Fibroblast of pulmonary artery (primary cell): ENCODE measurements at regions not wholly inside any gene's neighbourhood (a gene's known extent, or its start where the extent isn't known, plus 50 kb on each side); places are given as distances from the start of the nearest gene placed in this dataset.

Experiments
- DNase-seq: peaks from one replicate; pipeline ENCODE4 v3.0.0-alpha.2; 2010; ENCODE audit warnings: low read depth
- H3K4me3 ChIP-seq: replicated peaks from 2 replicates; pipeline ENCODE4 v1.5.1; 2011; ENCODE audit warnings: low read depth, mild to moderate bottlenecking, control low read depth, low read length, moderate library complexity
- TF ChIP-seq, protein P1 (sequence below): IDR thresholded peaks from 2 replicates; pipeline ENCODE4 v1.5.1; 2011; ENCODE audit warnings: mild to moderate bottlenecking, control low read depth, low read length, inconsistent platforms; ENCODE audit errors: missing control alignments

DNA sequence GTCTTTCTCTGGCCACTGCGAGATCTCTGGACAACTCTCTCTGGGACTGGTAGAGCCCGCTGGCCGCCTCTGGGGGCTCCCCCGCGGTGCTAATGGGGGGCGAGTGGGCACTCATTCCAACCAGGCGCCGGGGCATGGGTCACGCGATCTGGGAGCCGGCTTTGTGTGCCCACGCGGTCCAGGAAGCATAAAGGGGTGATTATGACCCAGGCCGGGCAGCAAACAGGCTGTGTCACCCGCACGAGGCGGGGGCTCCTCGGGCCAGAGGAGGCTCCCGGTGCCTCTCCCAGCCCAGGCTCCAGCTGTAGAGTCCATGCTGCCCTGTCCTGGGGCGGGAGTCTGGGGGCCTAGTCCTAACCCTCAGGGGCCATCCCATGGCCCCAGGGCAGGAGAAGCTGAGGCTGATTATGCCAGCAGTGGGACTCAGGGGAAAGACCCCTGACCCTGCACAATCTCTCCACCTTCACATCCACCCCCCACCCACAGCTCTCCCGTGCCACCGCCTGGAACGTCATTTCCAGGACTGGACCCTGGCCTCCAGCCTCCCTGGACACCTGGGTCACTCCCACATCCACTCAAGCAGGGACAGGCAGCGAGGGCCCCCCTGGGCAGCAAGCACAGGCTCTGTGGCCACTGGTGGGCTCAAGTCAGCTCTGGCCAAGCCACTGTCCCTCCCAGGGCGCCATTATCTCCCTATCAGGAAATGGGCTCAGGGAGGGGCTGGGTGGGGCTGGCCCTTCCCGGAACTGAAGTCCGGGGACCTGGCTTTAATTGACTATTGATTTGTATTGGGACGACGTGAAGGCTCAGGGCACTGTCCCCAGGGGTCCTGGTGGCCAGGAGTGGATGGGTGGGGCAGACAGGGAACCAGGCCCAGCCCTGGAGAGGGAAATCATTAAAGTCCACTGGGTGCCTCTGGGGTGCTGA is 50.0 kb downstream of the PTPRS start:
- H3K4me3 ChIP-seq = no peak overlapping the region
- DNase-seq = no peak
- TF ChIP-seq, protein P1, sequence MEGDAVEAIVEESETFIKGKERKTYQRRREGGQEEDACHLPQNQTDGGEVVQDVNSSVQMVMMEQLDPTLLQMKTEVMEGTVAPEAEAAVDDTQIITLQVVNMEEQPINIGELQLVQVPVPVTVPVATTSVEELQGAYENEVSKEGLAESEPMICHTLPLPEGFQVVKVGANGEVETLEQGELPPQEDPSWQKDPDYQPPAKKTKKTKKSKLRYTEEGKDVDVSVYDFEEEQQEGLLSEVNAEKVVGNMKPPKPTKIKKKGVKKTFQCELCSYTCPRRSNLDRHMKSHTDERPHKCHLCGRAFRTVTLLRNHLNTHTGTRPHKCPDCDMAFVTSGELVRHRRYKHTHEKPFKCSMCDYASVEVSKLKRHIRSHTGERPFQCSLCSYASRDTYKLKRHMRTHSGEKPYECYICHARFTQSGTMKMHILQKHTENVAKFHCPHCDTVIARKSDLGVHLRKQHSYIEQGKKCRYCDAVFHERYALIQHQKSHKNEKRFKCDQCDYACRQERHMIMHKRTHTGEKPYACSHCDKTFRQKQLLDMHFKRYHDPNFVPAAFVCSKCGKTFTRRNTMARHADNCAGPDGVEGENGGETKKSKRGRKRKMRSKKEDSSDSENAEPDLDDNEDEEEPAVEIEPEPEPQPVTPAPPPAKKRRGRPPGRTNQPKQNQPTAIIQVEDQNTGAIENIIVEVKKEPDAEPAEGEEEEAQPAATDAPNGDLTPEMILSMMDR = no peak

DNA sequence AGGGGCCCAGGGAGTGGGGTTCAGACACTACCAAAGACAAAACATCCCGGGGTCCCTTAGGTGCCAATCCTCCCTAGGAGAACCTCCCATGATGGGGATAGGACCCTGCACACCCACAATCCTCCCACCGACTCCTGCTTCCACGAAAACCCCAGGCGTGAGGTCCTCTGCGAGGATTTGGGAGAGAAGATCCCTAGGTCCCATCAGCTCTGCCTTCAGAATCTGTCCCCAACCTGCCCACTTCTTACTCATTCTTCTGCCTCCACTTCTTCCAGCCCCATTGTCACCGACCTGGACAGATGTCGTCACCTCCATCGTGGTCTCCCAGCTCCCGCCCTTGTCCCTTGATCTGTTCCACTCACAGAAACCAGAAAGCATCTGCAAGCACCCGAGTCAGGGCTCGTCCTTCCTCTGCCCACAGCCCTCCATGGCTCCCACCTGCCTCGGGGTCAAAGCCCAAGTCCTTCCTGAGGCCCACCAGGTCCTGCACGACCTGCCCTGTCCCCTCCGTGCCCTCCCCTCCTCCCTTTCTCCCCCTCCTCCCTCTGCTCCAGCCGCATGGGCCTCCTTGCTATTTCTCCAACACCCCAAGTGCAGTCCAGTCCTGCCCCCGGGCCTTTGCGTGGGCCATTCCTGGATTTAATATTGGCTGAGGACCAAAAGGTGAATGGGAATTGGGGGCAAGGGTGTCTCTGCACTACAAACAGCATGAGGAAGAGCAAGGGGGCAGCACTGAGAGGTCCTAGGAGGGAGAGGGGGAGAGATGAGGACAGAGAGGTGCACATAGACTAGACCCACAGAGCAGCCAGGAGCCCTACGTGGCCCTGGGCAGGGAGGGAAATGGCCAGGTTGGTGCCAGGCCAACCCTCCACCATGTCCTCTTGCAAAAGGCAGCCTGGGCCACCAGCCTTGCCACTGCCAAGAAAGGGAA is 51.3 kb downstream of the PTPRS start:
- TF ChIP-seq, protein P1 = no peak
- no peak overlapping the region for H3K4me3 ChIP-seq
- DNase-seq = no peak

DNA sequence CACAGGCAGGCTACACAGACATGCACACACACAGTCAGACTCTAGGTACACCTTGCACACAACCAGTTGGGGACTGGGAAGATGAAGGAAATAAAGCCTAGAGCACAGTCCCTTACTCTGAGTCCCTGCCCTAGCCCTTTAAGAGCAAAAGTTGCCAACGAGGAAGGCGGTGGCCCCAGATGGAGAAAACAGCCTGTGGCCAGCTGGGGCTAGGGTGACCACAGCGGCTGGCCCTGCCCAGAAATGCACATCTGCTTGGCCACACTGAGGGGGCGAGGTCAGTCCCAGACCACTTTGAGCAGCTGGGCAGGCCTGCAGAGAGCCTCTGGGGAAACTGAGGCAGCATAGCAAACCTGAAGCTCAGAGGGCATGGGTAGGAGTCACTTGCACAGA is 52.3 kb downstream of the PTPRS start:
- H3K4me3 ChIP-seq = no peak overlapping the region
- TF ChIP-seq, protein P1 = no peak
- DNase-seq = no peak

DNA sequence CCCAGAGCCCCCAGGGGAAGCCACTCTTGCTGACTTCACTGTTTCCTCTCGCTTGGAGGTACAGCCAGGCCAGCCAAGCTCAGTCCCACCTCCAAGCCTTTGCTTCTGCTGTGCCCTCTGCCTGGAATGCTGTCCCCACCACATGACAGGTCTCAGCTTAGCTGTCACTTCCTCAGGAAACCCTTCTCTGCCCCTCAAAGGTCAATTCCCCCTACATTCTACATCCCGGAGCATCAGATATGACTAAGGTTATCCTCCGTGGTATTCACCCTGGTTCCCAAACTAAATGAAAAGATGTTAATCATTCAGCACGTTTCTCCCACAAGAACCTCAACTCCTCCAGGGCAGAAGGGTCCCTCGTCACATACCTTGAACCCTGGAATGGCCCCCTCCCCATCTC is 53.5 kb downstream of the PTPRS start:
- DNase-seq = no peak
- TF ChIP-seq, protein P1 = no peak
- H3K4me3 ChIP-seq = no peak overlapping the region

DNA sequence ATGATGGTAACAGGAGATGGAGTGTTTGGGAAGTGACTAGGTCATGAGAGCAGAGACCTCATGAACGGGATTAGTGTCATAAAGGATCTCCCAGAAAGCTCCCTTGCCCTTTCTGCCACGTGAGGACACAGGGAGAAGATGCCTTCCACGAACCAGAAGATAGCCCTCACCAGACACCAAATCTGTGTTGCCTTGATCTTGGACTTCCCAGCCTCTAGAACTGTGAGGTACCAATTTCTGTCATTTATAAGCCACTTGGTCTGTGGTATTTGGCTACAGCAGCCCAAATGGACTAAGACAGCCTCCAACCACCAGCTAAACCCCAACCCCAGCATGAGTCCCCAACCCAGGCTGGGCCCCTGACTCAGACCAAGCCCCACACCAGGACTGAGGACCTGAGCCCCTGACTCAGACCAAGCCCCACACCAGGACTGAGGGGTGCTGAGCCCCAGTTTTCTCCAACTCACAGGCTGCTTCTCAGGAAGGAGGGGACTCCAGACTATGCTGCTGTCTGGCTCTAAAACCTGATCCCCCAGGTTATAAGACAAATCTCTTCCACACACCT is 54.1 kb downstream of the PTPRS start:
- H3K4me3 ChIP-seq = no peak overlapping the region
- DNase-seq = no peak
- TF ChIP-seq, protein P1 = no peak

DNA sequence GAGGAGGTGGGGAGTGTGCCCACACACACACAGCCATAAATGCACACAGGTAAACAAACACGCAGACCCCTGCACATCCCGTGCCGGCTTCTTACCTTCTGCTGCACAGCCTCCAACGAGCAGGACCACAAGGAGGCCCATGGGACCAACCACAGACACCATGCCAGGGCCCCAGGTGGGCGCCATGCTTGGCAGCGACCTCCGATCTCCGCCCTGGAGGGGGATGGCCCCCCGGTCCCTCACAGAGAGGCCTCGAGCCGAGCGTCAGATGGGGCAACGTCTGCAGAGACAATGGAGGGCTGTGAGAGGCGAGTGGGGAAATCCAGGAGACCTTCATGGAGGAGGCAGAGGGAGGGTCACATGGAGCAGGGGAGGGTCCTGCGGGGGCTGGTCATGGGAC is 54.7 kb downstream of the PTPRS start:
- DNase-seq = no peak
- no peak overlapping the region for H3K4me3 ChIP-seq
- TF ChIP-seq, protein P1 = no peak
